ENCODE measurements at regions not wholly inside any gene's neighbourhood (a gene's known extent, or its start where the extent isn't known, plus 50 kb on each side); places are given as distances from the start of the nearest gene placed in this dataset.
A peak's percentile ranks its signal among the peaks of the same experiment; 100 is the strongest.

DNA sequence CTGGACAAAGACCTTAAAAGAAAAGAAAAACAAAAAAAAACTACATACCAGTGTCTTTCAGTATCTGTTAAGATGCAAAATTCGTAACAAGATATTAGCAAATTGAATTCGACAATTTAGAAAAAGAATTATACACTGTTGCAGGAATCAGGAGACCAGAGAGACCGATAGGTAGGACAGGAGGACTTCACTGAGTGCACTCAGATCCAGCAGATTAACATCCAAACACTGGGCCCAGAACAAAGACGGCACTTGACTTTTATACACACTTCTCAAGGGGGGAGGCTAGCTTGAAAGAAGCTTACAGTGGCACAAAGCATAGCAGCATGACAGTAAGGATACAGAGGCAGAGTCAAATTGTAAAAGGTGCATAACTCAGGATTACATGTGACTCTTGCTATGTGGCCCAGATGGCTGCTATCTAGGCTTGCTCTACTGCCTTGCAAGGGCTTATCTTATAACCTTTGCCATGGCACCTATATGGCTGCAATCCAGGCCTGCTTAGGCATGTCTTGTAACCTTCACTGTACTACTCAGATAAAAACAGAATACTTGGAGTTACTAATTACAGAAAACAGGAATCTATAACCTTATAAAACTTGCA, 507.3 kb upstream of the LRRTM4 start:
- DNase-seq (ENCODE audit: low spot score) = no peak

DNA sequence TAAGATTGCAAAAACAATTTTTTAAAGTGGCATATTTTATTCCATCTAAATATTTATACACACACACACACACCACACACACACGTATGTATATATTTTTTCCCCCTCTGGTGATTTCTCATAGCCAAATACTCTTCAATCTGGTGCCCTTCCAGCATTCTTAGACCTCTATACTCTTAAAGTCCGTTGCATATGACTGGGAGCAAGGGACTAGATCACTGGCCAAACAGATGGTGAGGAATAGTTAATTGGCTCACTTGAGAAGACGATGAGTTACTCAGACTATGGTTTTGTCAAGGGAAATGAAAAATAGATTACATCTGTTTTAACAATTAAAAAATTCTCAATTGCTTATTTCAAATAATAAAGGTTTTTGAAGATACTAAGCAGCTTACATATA, 512.5 kb upstream of the LRRTM4 start:
- no peak for DNase-seq (ENCODE audit: low spot score)

DNA sequence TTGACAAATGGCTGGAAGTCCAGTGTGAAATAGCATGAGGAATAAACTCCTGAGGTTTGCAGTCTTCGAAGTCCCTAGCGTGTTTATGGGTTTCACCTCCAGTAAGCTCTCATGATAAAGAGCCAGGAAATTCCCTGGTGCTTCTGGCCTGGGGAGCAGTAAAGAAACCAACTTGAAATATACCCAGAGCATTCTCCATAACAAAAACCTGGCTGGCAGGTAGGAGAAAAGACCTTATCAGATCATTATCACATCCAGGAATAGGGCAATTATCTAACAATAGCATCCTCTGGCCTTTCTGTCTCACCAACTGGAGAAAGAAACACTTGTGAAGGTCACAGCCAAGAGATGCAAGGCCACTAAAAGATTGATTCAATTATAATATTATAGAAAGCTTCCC, 513.6 kb upstream of the LRRTM4 start:
- DNase-seq (ENCODE audit: low spot score) = no peak

DNA sequence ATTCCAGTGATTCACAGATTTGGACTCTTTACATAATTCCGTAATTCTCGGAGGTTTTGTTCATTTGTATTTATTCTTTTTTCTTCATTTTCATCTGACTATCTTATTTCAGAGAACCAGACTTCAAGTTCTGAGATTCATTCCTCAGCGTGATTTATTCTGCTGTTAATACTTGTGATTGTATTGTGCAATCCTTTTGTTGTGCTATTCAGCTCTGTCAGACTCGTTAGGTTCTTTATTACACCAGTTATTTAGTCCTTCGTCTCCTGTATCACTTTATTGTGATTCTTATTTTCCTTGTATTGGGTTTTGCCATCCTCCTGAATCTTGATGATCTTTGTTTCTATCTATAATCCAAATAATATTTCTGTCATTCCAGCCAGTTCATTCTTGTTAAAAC, 529.3 kb upstream of the LRRTM4 start:
- no peak for DNase-seq (ENCODE audit: low spot score)

DNA sequence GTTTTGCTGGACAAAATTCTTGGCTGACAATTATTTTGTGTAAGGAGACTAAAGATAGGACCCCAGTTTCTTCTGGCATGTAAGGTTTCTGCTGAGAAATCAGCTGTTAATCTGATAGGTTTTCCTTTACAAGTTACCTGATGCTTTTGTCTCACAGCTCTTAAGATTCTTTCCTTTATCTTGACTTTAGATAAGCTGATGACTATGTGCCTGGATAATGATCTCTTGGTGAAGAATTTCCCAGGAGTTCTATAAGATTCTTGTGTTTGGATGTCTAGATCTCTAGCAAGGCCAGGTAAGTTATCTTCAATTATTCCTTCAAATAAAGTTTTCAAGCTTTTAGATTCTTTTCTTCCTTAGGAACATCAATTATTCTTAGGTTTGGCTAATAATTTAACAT, 534.8 kb upstream of the LRRTM4 start:
- DNase-seq (ENCODE audit: low spot score) = no peak

DNA sequence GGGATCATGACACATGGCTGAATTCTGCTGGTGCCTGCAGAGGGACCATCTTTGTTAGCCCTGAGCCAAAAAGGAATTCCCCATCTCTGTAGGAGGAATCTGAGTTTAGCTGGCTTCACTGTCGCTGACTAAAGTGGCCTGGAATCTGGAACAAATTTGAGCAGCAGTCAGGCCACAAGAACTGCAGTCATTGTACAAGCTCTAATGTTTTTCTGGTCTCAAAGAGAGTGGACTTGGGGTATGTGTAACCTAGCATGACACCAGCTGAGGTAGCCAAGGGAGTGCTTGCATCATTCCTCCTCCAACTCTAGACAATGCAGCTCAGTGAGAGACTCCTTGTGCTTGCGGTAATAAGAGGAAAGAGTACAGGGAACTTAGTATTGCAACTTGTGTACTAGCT, 539.1 kb upstream of the LRRTM4 start:
- DNase-seq (ENCODE audit: low spot score) = peak; percentile 6

DNA sequence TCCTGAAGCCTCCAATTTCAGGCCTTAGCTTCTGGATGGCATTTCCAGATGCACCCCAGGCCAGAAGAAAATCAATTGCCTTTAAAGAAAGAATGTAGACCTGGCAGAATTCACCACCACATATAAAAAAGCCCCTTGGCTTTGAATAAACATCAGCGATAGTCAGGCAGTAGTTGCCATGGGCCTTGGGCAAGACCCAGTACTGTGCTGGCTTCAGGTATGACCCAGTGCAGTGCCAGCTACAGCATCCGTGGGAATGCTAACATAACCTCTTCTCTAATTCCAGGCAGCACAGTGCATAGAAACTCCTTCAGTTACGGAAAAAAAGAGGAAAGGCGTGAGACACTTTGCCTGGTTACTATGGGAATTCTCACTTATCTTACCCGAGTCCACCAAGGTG, 539.6 kb upstream of the LRRTM4 start:
- DNase-seq (ENCODE audit: low spot score) = no peak

DNA sequence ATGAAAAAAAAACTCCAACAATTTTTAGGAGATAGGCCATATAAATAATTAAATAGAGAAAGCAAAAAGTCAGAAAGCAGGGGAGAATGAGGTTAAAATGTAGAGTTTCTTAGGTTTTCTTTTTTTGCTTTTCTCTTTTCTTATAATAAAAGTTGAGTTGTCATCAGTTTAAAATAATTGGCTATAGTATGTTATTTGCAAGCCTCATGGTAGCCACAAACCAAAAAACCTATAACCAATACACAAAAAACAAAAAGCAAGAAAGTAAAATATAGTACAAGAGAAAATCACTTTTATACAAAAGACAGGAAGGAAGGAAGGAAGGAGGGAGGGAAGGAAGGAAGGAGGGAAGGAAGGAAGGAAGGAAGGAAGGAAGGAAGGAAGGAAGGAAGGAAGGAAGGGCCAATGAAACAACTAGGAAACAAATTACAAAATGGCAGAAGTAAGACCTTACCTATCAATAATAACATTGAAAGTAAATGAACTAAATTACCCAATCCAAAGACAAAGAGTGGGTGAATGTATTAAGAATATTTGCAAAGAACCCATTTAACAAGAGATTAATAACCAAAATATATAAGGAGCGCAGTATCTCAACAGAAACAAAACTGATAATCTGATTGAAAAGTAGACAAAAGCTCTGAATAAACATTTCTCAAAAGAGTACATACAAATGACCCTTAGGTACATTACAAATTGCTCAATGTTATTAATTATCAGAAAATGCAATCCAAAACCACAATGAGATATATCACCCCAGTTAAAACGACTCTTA, 541.3 kb upstream of the LRRTM4 start:
- DNase-seq (ENCODE audit: low spot score) = no peak

DNA sequence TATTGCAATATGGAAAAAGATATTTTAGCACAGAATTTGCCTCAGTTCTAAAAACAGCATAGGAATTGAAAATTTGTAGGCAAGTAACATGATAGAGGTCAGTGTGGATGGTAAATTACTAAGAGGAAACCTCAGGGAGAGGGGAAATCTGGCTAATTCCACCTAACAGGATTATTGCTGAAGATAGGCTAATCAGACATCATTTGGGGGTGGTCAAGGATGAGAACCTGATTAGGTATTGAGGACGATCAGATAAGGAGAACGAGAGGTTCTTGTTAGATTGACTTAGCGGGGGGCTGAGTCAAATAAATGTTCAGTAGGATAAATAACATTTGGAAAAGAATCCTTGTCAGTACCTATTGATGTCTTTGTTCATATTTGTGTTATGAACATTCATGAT, 543.2 kb upstream of the LRRTM4 start:
- no peak for DNase-seq (ENCODE audit: low spot score)

DNA sequence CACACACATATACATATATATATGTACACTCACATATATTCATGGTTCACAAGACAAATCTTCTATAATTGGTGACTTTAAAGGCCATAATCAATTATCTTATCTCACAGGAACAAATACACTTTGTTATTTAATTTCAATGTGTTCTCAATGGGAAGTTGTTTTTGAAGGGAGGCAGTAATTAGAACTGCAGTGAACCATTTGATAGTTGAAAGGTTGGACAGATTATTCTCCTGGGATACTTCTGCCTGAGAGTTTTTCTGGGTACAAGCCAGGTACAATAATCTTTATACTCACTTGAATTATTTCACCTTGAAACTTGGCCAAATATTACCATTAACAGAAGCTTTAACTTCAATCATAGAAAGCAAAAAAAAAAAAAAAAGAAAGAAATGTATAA, 546.6 kb upstream of the LRRTM4 start:
- no peak for DNase-seq (ENCODE audit: low spot score)

DNA sequence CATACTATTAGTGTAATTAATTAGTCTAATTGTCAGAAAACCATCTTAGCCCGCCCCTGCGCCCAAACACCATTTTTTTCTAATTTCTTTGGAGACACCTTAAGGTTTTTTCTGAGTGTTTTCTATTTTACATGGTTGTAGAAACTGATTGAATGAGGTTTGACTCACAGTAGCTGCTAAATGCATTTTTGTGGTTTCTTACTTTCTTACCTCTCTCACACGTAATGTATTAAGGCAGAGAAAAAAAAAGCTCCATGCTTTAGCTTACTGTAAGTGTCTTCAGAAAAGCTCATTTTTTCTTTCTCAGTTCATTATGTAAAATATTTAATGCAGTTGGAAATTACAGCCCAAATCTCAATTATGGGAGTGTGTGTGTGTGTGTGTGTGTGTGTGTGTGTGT, 548.5 kb upstream of the LRRTM4 start:
- DNase-seq (ENCODE audit: low spot score) = no peak

DNA sequence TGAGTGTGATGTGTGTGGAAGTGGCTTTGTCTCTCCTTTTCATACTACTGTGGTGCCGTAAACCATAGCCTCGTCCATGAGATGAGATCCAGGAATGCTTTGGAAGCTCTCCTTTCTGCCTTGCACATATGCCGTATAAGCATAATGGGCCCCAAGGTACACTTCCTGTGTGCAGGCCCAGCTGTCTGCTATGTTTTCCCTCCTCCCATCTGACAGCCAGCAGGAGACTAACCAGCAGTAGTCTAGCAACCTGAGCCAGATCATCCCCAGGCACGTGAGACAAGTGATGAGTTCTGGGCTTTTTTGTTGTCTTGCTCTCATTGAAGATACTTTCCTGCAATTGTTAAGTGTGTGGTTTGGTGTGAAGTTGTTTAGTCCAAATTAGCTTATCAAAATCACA, 555.5 kb upstream of the LRRTM4 start:
- no peak for DNase-seq (ENCODE audit: low spot score)

DNA sequence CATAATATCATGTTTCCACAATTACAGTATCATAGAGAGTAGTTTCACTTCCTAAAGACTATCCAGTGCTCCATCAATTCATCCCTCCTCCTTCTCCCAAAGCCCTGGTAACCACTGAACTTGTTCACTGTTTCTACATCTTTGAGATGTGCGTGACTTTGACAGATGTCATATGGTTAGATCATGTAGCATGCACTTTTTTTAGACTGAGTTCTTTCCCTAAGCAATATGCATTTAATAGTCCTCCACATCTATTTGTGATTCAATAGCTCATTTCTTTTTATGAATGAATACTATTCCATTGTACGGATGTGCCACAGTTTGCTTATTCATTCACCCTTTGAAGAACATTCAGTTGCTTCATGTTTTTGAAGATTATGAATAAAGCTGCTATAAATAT, 560.4 kb upstream of the LRRTM4 start:
- no peak for DNase-seq (ENCODE audit: low spot score)

DNA sequence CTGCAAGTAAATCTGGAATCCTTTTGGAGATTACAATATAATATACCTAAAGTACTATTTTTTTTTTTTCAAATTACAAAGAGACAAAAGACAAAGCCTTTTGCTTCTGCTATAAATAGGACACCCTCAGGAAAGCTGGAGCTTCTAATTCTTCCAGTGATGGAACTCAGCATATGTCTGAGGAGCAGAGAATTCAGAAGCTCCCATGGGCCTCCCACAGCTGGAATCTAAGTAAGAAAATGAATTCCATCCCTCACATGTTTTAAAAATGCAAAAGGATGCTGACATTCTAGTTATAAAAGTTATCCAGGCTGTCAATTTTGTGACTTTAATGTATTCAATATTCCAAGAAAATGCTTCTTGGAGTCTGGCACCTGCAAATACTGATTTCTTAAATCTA, 571.3 kb upstream of the LRRTM4 start:
- DNase-seq (ENCODE audit: low spot score) = no peak

DNA sequence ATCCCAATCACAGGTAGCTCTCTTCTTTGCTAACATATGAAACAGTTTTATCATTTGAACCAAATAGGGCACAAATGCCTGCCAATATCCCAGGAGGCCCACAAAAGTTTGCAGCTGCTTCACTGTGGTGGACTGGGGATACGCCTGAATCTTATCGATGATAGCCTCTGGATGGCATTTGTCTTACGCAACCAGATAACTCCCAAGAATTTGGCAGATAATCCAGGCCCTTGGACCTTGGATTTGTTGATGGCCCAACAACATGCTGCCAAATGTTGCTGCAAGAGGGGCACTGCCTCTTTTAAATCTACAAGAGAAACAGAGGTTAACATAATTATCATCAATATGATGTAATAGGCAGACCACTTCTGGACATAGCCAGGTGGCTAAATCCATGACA, 587.1 kb upstream of the LRRTM4 start:
- DNase-seq (ENCODE audit: low spot score) = no peak

DNA sequence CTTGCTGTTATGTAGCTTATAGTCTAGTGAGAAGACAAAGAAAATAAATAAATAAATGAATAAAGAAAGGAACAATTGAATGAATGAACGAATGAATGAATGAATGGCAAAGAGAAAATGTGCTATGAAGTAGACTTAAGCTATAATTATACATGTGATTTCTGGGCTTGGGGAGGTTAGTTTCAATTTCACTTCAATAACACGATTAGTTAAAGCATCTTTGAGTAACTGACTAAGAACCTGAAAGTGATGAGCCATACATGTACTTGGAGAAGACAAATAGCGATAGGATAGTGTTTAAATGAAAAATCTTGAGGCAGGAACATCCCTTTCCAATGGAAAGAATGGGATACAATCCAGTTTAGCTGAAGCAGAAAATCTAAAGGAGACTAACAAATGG, 593.1 kb upstream of the LRRTM4 start:
- DNase-seq (ENCODE audit: low spot score) = no peak

DNA sequence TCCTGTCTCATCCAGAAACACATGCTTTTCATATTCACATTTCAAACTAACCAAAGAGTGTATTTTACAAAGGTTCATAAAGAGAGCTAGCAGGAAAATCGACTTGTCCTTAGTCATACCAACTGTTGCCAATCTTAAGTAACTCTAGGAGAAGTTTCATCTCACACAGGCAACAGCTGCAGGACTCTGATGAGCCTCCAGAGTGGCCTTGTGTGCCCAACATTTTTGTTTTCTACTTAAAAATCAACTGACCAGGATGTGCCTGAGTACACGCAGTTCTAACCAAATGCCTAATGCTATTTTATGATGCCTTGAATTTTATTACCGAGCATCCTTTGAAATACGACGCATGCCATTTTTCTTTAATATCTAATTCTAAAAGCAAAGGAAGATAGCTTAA, 595.9 kb upstream of the LRRTM4 start:
- no peak for DNase-seq (ENCODE audit: low spot score)

DNA sequence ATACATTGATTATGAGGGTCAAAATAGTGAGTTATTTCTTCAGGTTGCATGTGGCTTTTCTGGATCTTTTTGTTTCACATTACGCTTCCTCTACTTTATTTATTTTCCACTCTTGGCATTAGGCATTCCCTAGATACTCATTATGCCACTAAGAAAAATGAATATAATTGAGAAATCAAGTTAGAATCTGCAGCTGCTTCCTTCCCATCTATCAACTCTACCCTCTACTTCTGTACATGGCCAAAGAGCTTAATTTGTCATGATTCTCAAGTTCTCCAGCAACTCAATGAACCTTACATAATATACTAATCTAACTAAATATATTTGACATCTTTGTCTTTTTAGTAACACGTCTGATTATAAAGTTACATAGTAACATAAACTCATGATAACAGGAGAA, 598.1 kb upstream of the LRRTM4 start:
- DNase-seq (ENCODE audit: low spot score) = no peak

DNA sequence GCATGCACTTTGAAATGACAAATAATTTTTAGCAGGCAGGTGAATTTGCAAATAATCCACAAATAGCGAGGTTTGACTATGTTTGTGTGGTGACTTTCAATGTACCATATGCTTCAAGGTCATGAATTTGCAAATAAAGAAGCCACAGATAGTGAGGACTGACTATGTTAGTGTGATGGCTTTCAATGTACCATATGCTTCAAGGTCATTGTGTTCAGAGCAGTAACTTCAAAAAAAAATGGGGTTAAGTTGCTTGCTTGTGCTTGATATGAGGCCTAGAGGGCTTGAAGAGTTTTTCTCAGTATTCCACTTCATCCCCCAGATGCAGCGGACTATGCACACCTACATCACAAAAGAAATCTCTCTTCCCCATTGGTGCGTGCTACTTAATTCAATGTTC, 602.9 kb upstream of the LRRTM4 start:
- DNase-seq (ENCODE audit: low spot score) = no peak

DNA sequence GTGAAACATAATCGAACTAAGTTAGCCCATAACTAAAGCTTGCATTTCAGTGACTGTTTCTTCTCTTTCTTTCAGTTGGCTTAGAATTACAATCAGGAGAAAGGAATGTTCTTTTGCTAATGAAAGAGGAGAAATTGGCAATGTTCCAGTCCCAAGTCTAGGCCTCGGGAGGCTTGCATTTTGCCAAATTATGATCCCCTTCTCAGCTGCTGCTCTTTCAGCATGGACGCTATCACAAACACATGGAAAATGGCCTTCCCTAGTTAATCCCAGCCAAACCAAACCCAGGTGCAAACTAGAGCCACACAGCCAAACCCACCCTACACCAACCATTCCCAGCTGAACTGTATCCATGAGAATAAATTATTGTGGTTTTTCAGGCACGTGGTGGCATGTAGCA, 605.2 kb upstream of the LRRTM4 start:
- DNase-seq (ENCODE audit: low spot score) = no peak

DNA sequence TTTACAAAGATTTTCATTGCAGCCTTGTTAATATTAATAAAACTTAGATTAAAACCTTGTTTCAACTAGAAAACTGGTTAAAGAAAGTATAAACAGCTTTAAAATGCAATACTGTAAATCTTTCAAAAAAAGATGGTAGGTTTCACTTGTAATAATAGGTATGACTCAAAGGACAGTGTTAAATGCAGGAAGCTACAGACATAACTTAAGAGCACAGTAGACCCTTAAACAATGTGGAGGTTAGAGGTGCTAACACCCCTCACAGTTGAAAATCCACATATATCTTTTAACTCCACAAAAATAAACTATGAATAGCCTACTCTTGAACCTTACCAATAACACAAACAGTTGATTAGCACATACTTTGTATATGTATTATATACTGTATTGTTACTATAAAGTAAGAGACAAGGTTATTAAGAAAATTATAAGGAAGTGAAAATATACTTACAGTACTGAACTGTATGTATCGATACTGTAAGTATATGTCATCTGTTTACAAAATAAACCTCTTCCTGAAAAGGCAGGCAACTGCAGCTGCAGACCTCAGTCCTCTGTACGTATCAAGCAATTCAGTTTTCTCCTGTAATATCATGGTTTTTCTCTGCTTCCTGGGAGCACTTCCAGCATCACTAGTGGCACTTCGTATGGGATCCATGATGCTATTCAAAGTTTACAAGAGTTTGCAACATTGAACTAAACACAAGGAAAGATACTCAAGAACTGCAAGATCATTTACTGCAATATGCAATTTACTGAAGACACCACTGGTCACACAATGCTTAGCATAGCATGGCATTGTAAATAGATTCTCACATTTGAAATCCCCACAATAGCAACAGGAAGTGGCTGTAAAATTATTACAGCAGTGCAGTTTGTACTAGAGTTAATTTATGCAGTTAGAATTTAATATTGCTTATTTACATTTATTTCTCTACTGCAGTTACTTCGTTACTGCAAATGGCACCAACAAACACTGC, 610.5 kb upstream of the LRRTM4 start:
- DNase-seq (ENCODE audit: low spot score) = peak; percentile 35

DNA sequence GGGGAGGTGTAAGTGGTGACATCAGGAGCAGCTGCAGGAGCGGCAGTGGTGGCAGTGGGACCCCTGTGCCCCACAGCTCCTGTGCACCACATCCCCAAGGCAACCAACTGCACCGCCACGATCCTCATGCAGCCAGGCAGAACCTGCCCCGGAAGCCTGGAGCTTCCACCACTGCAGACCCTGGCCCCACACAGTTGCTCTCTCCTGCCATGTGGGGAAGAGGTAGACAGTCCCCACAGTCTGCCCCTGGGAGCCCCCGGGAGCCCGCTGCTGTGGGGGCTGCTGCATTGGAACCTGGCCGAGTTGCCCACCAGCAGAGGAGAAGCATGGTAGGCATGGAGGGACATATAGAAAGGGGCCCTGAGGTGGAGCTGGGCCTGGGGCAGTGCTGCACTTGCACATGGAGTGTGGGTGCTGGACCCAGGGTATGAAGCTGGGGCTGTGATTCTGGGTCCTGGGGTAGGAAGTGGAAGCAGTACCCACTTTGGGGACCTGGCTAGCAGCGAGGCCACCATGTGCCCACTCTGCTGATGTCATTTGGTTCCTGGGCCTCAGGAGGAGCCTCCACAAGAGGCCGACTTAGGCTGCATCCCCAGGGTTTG, 623.3 kb upstream of the LRRTM4 start:
- DNase-seq (ENCODE audit: low spot score) = no peak
